ENCODE measurements at regions not wholly inside any gene's neighbourhood (a gene's known extent, or its start where the extent isn't known, plus 50 kb on each side); places are given as distances from the start of the nearest gene placed in this dataset.

GRCh38 chr2:145812165-145812554, 1292.2 kb upstream of the ZEB2 start:
- no peak for DNase-seq
- POLR2A ChIA-PET = no interaction called here
- H3K9me3 Mint-ChIP-seq = peaks cover 2% of the 10 kb centered on the region
- no peaks in the 10 kb centered on the region for H3K27me3 Mint-ChIP-seq
- intact Hi-C loops (cut with micrococcal nuclease) = no loop called here
- CTCF ChIA-PET = no interaction called here
- no peaks in the 10 kb centered on the region for H3K4me1 Mint-ChIP-seq (ENCODE audit: low read depth)
- no peak overlapping the region for H3K27ac Mint-ChIP-seq
- no peaks in the 10 kb centered on the region for H3K36me3 Mint-ChIP-seq
- no peak overlapping the region for H3K4me3 Mint-ChIP-seq

GRCh38 chr2:145811276-145812164, 1291.6 kb upstream of the ZEB2 start:
- no peak for DNase-seq
- no peaks in the 10 kb centered on the region for H3K4me1 Mint-ChIP-seq (ENCODE audit: low read depth)
- no peaks in the 10 kb centered on the region for H3K36me3 Mint-ChIP-seq
- no peaks in the 10 kb centered on the region for H3K27me3 Mint-ChIP-seq
- POLR2A ChIA-PET = no interaction called here
- peaks cover 2% of the 10 kb centered on the region for H3K9me3 Mint-ChIP-seq
- H3K27ac Mint-ChIP-seq = no peak overlapping the region
- no peak overlapping the region for H3K4me3 Mint-ChIP-seq
- CTCF ChIA-PET = no interaction called here
- intact Hi-C loops (cut with micrococcal nuclease) = no loop called here

- H3K27me3 Mint-ChIP-seq = no peaks in the 10 kb centered on the region
- POLR2A ChIA-PET = no interaction called here
- CTCF ChIA-PET = no interaction called here
- H3K27ac Mint-ChIP-seq = no peak overlapping the region
- no peaks in the 10 kb centered on the region for H3K36me3 Mint-ChIP-seq
- no peak overlapping the region for H3K4me3 Mint-ChIP-seq
- H3K4me1 Mint-ChIP-seq (ENCODE audit: low read depth) = no peaks in the 10 kb centered on the region
- no peak for DNase-seq
- peaks cover 2% of the 10 kb centered on the region for H3K9me3 Mint-ChIP-seq
- intact Hi-C loops (cut with micrococcal nuclease) = no loop called here
Measured at GRCh38 chr2:145807968-145808367, 1288.0 kb upstream of the ZEB2 start.

GRCh38 chr2:145807554-145807953, 1287.6 kb upstream of the ZEB2 start:
- H3K4me1 Mint-ChIP-seq (ENCODE audit: low read depth) = no peaks in the 10 kb centered on the region
- H3K27ac Mint-ChIP-seq = no peak overlapping the region
- H3K9me3 Mint-ChIP-seq = peaks cover 2% of the 10 kb centered on the region
- no peak overlapping the region for H3K4me3 Mint-ChIP-seq
- POLR2A ChIA-PET = no interaction called here
- no peaks in the 10 kb centered on the region for H3K36me3 Mint-ChIP-seq
- no peak for DNase-seq
- intact Hi-C loops (cut with micrococcal nuclease) = no loop called here
- H3K27me3 Mint-ChIP-seq = no peaks in the 10 kb centered on the region
- CTCF ChIA-PET = no interaction called here

GRCh38 chr2:145806546-145806945, 1286.6 kb upstream of the ZEB2 start:
- POLR2A ChIA-PET = no interaction called here
- H3K27me3 Mint-ChIP-seq = no peaks in the 10 kb centered on the region
- intact Hi-C loops (cut with micrococcal nuclease) = no loop called here
- no peaks in the 10 kb centered on the region for H3K4me1 Mint-ChIP-seq (ENCODE audit: low read depth)
- H3K27ac Mint-ChIP-seq = no peak overlapping the region
- DNase-seq = no peak
- H3K4me3 Mint-ChIP-seq = no peak overlapping the region
- H3K9me3 Mint-ChIP-seq = peaks cover 2% of the 10 kb centered on the region
- CTCF ChIA-PET = no interaction called here
- no peaks in the 10 kb centered on the region for H3K36me3 Mint-ChIP-seq

- intact Hi-C loops (cut with micrococcal nuclease) = no loop called here
- Mint-ChIP-seq H3K9me3 (no peaks in the 10 kb centered on the region), H3K4me1 (ENCODE audit: low read depth) (no peaks in the 10 kb centered on the region), H3K36me3 (no peaks in the 10 kb centered on the region), H3K4me3 (no peak overlapping the region), H3K27ac (no peak overlapping the region), H3K27me3 (no peaks in the 10 kb centered on the region)
- ChIA-PET POLR2A (no interaction called here), CTCF (no interaction called here)
- DNase-seq = no peak
Measured at GRCh38 chr2:145802133-145802532, 1282.2 kb upstream of the ZEB2 start.

GRCh38 chr2:145801210-145801609, 1281.3 kb upstream of the ZEB2 start:
- no peaks in the 10 kb centered on the region for H3K27me3 Mint-ChIP-seq
- no peaks in the 10 kb centered on the region for H3K9me3 Mint-ChIP-seq
- H3K27ac Mint-ChIP-seq = no peak overlapping the region
- CTCF ChIA-PET = no interaction called here
- no peaks in the 10 kb centered on the region for H3K36me3 Mint-ChIP-seq
- no peaks in the 10 kb centered on the region for H3K4me1 Mint-ChIP-seq (ENCODE audit: low read depth)
- intact Hi-C loops (cut with micrococcal nuclease) = no loop called here
- DNase-seq = no peak
- POLR2A ChIA-PET = no interaction called here
- no peak overlapping the region for H3K4me3 Mint-ChIP-seq

- Mint-ChIP-seq H3K36me3 (no peaks in the 10 kb centered on the region), H3K4me3 (no peak overlapping the region), H3K27me3 (no peaks in the 10 kb centered on the region), H3K9me3 (no peaks in the 10 kb centered on the region), H3K27ac (no peak overlapping the region), H3K4me1 (ENCODE audit: low read depth) (no peaks in the 10 kb centered on the region)
- POLR2A ChIA-PET = no interaction called here
- intact Hi-C loops (cut with micrococcal nuclease) = no loop called here
- CTCF ChIA-PET = no interaction called here
- no peak for DNase-seq
Measured at GRCh38 chr2:145800151-145801091, 1280.5 kb upstream of the ZEB2 start.

- no peaks in the 10 kb centered on the region for H3K36me3 Mint-ChIP-seq
- H3K9me3 Mint-ChIP-seq = no peaks in the 10 kb centered on the region
- no peaks in the 10 kb centered on the region for H3K27me3 Mint-ChIP-seq
- DNase-seq = no peak
- POLR2A ChIA-PET = no interaction called here
- intact Hi-C loops (cut with micrococcal nuclease) = no loop called here
- H3K27ac Mint-ChIP-seq = no peak overlapping the region
- H3K4me1 Mint-ChIP-seq (ENCODE audit: low read depth) = no peaks in the 10 kb centered on the region
- H3K4me3 Mint-ChIP-seq = no peak overlapping the region
- CTCF ChIA-PET = no interaction called here
Measured at GRCh38 chr2:145799595-145800108, 1279.7 kb upstream of the ZEB2 start.

- ChIA-PET POLR2A (no interaction called here), CTCF (no interaction called here)
- Mint-ChIP-seq H3K4me1 (ENCODE audit: low read depth) (no peaks in the 10 kb centered on the region), H3K27ac (no peak overlapping the region), H3K4me3 (no peak overlapping the region), H3K9me3 (no peaks in the 10 kb centered on the region), H3K36me3 (no peaks in the 10 kb centered on the region), H3K27me3 (no peaks in the 10 kb centered on the region)
- no peak for DNase-seq
- intact Hi-C loops (cut with micrococcal nuclease) = no loop called here
Measured at GRCh38 chr2:145798419-145798818, 1278.5 kb upstream of the ZEB2 start.

GRCh38 chr2:145797692-145798091, 1277.8 kb upstream of the ZEB2 start:
- POLR2A ChIA-PET = no interaction called here
- H3K4me3 Mint-ChIP-seq = no peak overlapping the region
- no peak overlapping the region for H3K27ac Mint-ChIP-seq
- H3K36me3 Mint-ChIP-seq = no peaks in the 10 kb centered on the region
- no peak for DNase-seq
- intact Hi-C loops (cut with micrococcal nuclease) = no loop called here
- no peaks in the 10 kb centered on the region for H3K4me1 Mint-ChIP-seq (ENCODE audit: low read depth)
- no peaks in the 10 kb centered on the region for H3K9me3 Mint-ChIP-seq
- CTCF ChIA-PET = no interaction called here
- H3K27me3 Mint-ChIP-seq = no peaks in the 10 kb centered on the region

- no peaks in the 10 kb centered on the region for H3K36me3 Mint-ChIP-seq
- intact Hi-C loops (cut with micrococcal nuclease) = no loop called here
Measured at GRCh38 chr2:145792745-145793144, 1272.8 kb upstream of the ZEB2 start.

More at GRCh38 chr2:145792745-145793144, 1272.8 kb upstream of the ZEB2 start:
- ChIA-PET POLR2A (no interaction called here), CTCF (no interaction called here)
- no peak overlapping the region for H3K4me3 Mint-ChIP-seq
- no peaks in the 10 kb centered on the region for H3K27me3 Mint-ChIP-seq
- H3K4me1 Mint-ChIP-seq (ENCODE audit: low read depth) = no peaks in the 10 kb centered on the region
- no peak overlapping the region for H3K27ac Mint-ChIP-seq
- DNase-seq = no peak
- peaks cover 4% of the 10 kb centered on the region for H3K9me3 Mint-ChIP-seq
